Esophagus muscularis mucosa (tissue), 4 donors: ENCODE measurements at regions not wholly inside any gene's neighbourhood (a gene's known extent, or its start where the extent isn't known, plus 50 kb on each side); places are given as distances from the start of the nearest gene placed in this dataset.

Experiments
- EP300 ChIP-seq: sonication (generic); formaldehyde crosslinking; IDR thresholded peaks from one replicate; pipeline ENCODE4 v1.6.1; 2017; ENCODE audit warnings: antibody characterized with exemption
- POLR2A ChIP-seq: fragments of 450-650 bp; IDR thresholded peaks from one replicate; pipeline ENCODE4 v1.6.1; 2017; ENCODE audit warnings: antibody characterized with exemption, moderate library complexity, mild to moderate bottlenecking, low read depth
- POLR2AphosphoS5 ChIP-seq, 2 donors: sonication (generic); formaldehyde crosslinking; IDR thresholded peaks; one replicate each; pipeline ENCODE4 v1.6.1; 2017; ENCODE audit warnings: antibody characterized with exemption in 2 of 2
- TF ChIP-seq, protein P1 (sequence below), 3 experiments: fragments of 200-600 bp in 2 of 3; fragments of 450-650 bp in 1 of 3; sonication (generic) in 2 of 3; IDR thresholded peaks; one replicate each; pipeline ENCODE4 v1.5.1; 2017 to 2019; ENCODE audit warnings: antibody characterized with exemption in 3 of 3, mild to moderate bottlenecking in 2 of 3, moderate library complexity in 1 of 3

DNA sequence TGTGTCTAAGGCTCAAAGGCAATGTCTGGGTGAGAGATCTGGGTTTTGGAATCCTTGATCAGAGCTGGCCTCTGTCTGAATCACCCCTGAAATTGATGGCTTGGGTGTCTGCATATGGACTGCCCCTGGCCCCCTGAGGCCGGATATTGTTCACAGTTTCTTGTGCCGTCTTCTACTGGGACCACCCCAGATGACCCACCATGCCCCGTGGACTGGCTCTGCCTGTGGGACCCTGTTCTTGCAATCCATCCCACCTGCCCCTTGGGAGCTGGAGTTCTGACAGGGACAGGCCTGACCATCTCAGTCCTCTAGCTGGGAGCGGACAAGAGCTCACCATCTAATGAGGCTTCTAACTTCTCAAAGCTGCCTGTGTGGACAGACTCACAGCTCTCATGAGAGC is 119.9 kb downstream of the FAM43A start:
- TF ChIP-seq, protein P1, sequence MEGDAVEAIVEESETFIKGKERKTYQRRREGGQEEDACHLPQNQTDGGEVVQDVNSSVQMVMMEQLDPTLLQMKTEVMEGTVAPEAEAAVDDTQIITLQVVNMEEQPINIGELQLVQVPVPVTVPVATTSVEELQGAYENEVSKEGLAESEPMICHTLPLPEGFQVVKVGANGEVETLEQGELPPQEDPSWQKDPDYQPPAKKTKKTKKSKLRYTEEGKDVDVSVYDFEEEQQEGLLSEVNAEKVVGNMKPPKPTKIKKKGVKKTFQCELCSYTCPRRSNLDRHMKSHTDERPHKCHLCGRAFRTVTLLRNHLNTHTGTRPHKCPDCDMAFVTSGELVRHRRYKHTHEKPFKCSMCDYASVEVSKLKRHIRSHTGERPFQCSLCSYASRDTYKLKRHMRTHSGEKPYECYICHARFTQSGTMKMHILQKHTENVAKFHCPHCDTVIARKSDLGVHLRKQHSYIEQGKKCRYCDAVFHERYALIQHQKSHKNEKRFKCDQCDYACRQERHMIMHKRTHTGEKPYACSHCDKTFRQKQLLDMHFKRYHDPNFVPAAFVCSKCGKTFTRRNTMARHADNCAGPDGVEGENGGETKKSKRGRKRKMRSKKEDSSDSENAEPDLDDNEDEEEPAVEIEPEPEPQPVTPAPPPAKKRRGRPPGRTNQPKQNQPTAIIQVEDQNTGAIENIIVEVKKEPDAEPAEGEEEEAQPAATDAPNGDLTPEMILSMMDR (IDR thresholded peaks at IDR 0.05): no peak
- TF ChIP-seq POLR2AphosphoS5 (IDR thresholded peaks at IDR 0.05) (no peak), POLR2A (no peak), EP300 (no peak)
